ENCODE measurements at regions not wholly inside any gene's neighbourhood (a gene's known extent, or its start where the extent isn't known, plus 50 kb on each side); places are given as distances from the start of the nearest gene placed in this dataset.
"Not testable (repeated sequence)": the region's sequence is repeated elsewhere in the genome, so short reads cannot be mapped to it uniquely, and the experiment has no call there.

DNA sequence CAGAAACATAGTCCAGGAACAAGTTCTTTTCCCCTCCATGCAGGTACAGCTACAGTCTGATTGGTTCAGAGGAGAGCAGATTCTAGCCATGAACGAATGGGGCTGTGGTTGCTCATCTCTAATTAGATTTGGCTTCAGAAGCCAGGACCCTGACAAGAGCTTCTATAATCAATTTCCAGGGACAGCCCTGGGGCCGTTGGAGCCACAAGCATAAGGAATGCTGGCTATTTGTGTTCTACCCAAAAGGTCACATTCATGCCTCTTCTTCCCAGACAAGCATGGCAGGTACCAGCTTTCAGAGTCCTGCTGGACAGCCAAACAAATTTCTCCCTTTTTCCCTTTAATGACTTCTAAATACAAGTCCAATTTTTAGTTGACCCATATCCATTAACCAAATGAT, 215.5 kb upstream of the LRTM1 start (continued):
- TF ChIP-seq PBX3 (IDR thresholded peaks at IDR 0.05; ENCODE audit: insufficient replicate concordance, low read depth, low read length) = no peak

GRCh38 chr3:55136291-55136690, 208.4 kb upstream of the LRTM1 start:
- H3K27me3 ChIP-seq (replicated peaks in 1 of 2; ENCODE audit: control insufficient read depth in 2 of 2, insufficient read depth in 2 of 2, low read length in 1 of 2); H3K4me3 ChIP-seq; H3K9ac ChIP-seq (ENCODE audit: control insufficient read depth, insufficient read depth, low read length); BruUV-seq (replicated peaks); ATAC-seq; SMC1A ChIA-PET (ENCODE audit: uncharacterized antibody, unreplicated experiment); RAD21 ChIA-PET (ENCODE audit: unreplicated experiment); H3K79me2 ChIP-seq (ENCODE audit: control insufficient read depth, insufficient read depth, low read length); H3K4me2 ChIP-seq (ENCODE audit: control insufficient read depth, insufficient read depth); FAIRE-seq; intact Hi-C loops (cut with micrococcal nuclease; ENCODE audit: unreplicated experiment); POLR2A ChIA-PET; H3K9me3 ChIP-seq (replicated peaks; ENCODE audit: control insufficient read depth, insufficient read depth, low read length); H2AFZ ChIP-seq (ENCODE audit: control insufficient read depth, low read depth, low read length); in situ Hi-C loops (cut with MboI); DNase-seq (ENCODE audit: low read depth, low spot score); H3K36me3 ChIP-seq (ENCODE audit: control insufficient read depth in 2 of 2, insufficient read depth in 2 of 2, low read length in 1 of 2); H4K20me1 ChIP-seq (ENCODE audit: control insufficient read depth, insufficient read depth); H3K27ac ChIP-seq (ENCODE audit: control insufficient read depth, insufficient read depth); H3K4me1 ChIP-seq (ENCODE audit: control insufficient read depth, insufficient read depth, low read length); CTCF ChIA-PET: not testable (repeated sequence)
- 69% methylated on average over 25 of the region's 25 CpGs for WGBS (ENCODE audit: insufficient coverage, insufficient replicate concordance, low lambda C conversion rate, missing lambda C conversion rate)

- H2AFZ ChIP-seq (ENCODE audit: control insufficient read depth, low read depth, low read length) = no peak overlapping the region
- no peak for ATAC-seq
- in situ Hi-C loops (cut with MboI) = no loop called here
Observed at GRCh38 chr3:55128225-55128823, 200.5 kb upstream of the LRTM1 start.

More at GRCh38 chr3:55128225-55128823, 200.5 kb upstream of the LRTM1 start:
- Histone ChIP-seq H3K9ac (ENCODE audit: control insufficient read depth, insufficient read depth, low read length) (no peak overlapping the region), H4K20me1 (ENCODE audit: control insufficient read depth, insufficient read depth) (no peaks in the 10 kb centered on the region), H3K9me3 (replicated peaks; ENCODE audit: control insufficient read depth, insufficient read depth, low read length) (no peaks in the 10 kb centered on the region), H3K36me3 (ENCODE audit: control insufficient read depth in 2 of 2, insufficient read depth in 2 of 2, low read length in 1 of 2) (no peaks in the 10 kb centered on the region), H3K4me3 (no peak overlapping the region), H3K79me2 (ENCODE audit: control insufficient read depth, insufficient read depth, low read length) (no peaks in the 10 kb centered on the region), H3K27me3 (replicated peaks in 1 of 2; ENCODE audit: control insufficient read depth in 2 of 2, insufficient read depth in 2 of 2, low read length in 1 of 2) (no peaks in the 10 kb centered on the region; a peak in 1 of 4 replicates), H3K4me1 (ENCODE audit: control insufficient read depth, insufficient read depth, low read length) (no peaks in the 10 kb centered on the region), H3K4me2 (ENCODE audit: control insufficient read depth, insufficient read depth) (no peak overlapping the region), H3K27ac (ENCODE audit: control insufficient read depth, insufficient read depth) (no peak overlapping the region)
- CTCF ChIA-PET = no interaction called here
- no TSS peak for BruUV-seq (replicated peaks)
- 29% methylated on average over 8 of the region's 8 CpGs for WGBS (ENCODE audit: insufficient coverage, insufficient replicate concordance, low lambda C conversion rate, missing lambda C conversion rate)
- no peak for DNase-seq (ENCODE audit: low read depth, low spot score)
- RAD21 ChIA-PET (ENCODE audit: unreplicated experiment) = no interaction called here
- TF ChIP-seq TARDBP (IDR thresholded peaks at IDR 0.05; ENCODE audit: borderline replicate concordance) (no peak), MYB (IDR thresholded peaks at IDR 0.05; ENCODE audit: borderline replicate concordance, low read depth, low read length) (no peak), SREBF1 (IDR thresholded peaks at IDR 0.05; ENCODE audit: low read length) (no peak), POLR2AphosphoS5 (IDR thresholded peaks at IDR 0.05; ENCODE audit: low read length) (no peak), CREM (IDR thresholded peaks at IDR 0.05; ENCODE audit: low read depth) (no peak), STAT1 (conservative IDR thresholded peaks at IDR 0.05) (no peak), DPF2 (IDR thresholded peaks at IDR 0.05) (no peak)
- intact Hi-C loops (cut with micrococcal nuclease; ENCODE audit: unreplicated experiment) = no loop called here
- FAIRE-seq = no peak
- POLR2A ChIA-PET = no interaction called here
- SMC1A ChIA-PET (ENCODE audit: uncharacterized antibody, unreplicated experiment) = no interaction called here

Data from GM12878 (cell line).